K562 (cell line): ENCODE measurements at regions not wholly inside any gene's neighbourhood (a gene's known extent, or its start where the extent isn't known, plus 50 kb on each side); places are given as distances from the start of the nearest gene placed in this dataset.

Source experiments
- ATAC-seq: fragments of 200-7000 bp; cut with Tn5 transposase; 3 replicates; pipeline ENCODE4 v1.9.1; 2020; ENCODE audit warnings: moderate library complexity
- BruUV-seq: library from RNA; stranded (reverse); fragments of 400-500 nt; replicated peaks from 2 replicates; lab custom pipeline; 2021; lab: Mats Ljungman, UMichigan
- CTCF ChIA-PET: fragments of 300-600 bp; formaldehyde crosslinking; extraction: SDS; loops from one replicate; lab custom pipeline; 2021; ENCODE audit warnings: low intra/inter-chr PET ratio; lab: Yijun Ruan, JAX
- POLR2A ChIA-PET: fragments of 300-600, 350-650 bp; sonication (Branson Sonifier 250); formaldehyde crosslinking; extraction: SDS; loops from one replicate; lab custom pipeline; 2021; ENCODE audit warnings: antibody characterized with exemption, inconsistent platforms; lab: Yijun Ruan, JAX
- DNase-seq, 4 experiments: peaks; one replicate each; pipeline versions ENCODE4 v3.0.0 to v3.0.0-alpha.2; 2011 to 2018; ENCODE audit warnings: low spot score in 3 of 4, mixed read lengths in 3 of 4; ENCODE audit errors: extremely low read depth in 1 of 4
- FAIRE-seq: peaks from 2 replicates; lab custom pipeline; 2011; peaks lifted over from hg19 to GRCh38; lab: Jason Lieb, UNC
- H2AFZ ChIP-seq: 2 replicates; pipeline ENCODE4 v1.6.0; 2011; ENCODE audit warnings: low read depth, low read length, control low read depth, inconsistent platforms
- H3K27ac ChIP-seq: fragments of 200-600 bp; 3 replicates; pipeline ENCODE4 v1.8.0; 2011; ENCODE audit warnings: low read depth, mild to moderate bottlenecking, control low read depth, inconsistent platforms, low read length, moderate library complexity, mixed read lengths; ENCODE audit errors: extremely low read depth
- H3K27me3 ChIP-seq, 2 experiments: fragments of 300-600 bp in 1 of 2; 2 replicates in 1 of 2; 3 replicates in 1 of 2; pipeline versions ENCODE4 v1.6.0 to v1.8.0; 2011; ENCODE audit warnings: inconsistent platforms in 2 of 2, low read length in 2 of 2, mild to moderate bottlenecking in 1 of 2, mixed read lengths in 1 of 2, moderate library complexity in 1 of 2; ENCODE audit not compliant: control insufficient read depth in 2 of 2, insufficient read depth in 2 of 2
- H3K36me3 ChIP-seq: fragments of 300-600 bp; 3 replicates; pipeline ENCODE4 v1.8.0; 2011; ENCODE audit warnings: mild to moderate bottlenecking, low read length, inconsistent platforms; ENCODE audit not compliant: control insufficient read depth, insufficient read depth
- H3K4me1 ChIP-seq, 2 experiments: fragments of 200-600 bp in 1 of 2; replicated peaks in 1 of 2; 2 replicates in 1 of 2; 3 replicates in 1 of 2; pipeline versions ENCODE4 v1.5.1 to v1.8.0; 2011; ENCODE audit warnings: inconsistent platforms in 2 of 2, low read length in 2 of 2, mild to moderate bottlenecking in 1 of 2, mixed read lengths in 1 of 2, moderate library complexity in 1 of 2; ENCODE audit not compliant: control insufficient read depth in 2 of 2, insufficient read depth in 2 of 2
- H3K4me2 ChIP-seq: 2 replicates; pipeline ENCODE4 v1.6.1; 2011; ENCODE audit warnings: low read length, control low read depth, inconsistent platforms, mixed read lengths; ENCODE audit not compliant: insufficient read depth
- H3K4me3 ChIP-seq: fragments of 200-600 bp; sonication (generic), shearing (Covaris generic); 2 replicates; pipeline ENCODE4 v1.5.1; 2016; ENCODE audit warnings: control low read depth, inconsistent platforms
- H3K79me2 ChIP-seq: fragments of 200-600 bp; 3 replicates; pipeline ENCODE4 v1.8.0; 2011; ENCODE audit warnings: low read length, inconsistent platforms; ENCODE audit not compliant: control insufficient read depth, insufficient read depth
- H3K9ac ChIP-seq, 2 experiments: 2 replicates each; pipeline versions ENCODE4 v1.6.0 to v1.6.1; 2011; ENCODE audit warnings: low read depth in 2 of 2, low read length in 2 of 2, control low read depth in 1 of 2, inconsistent platforms in 1 of 2, mild to moderate bottlenecking in 1 of 2, mixed read lengths in 1 of 2; ENCODE audit not compliant: insufficient read depth in 1 of 2
- H3K9me1 ChIP-seq: one replicate; pipeline ENCODE4 v1.6.0; 2011; ENCODE audit warnings: inconsistent platforms, mild to moderate bottlenecking, low read length, moderate library complexity; ENCODE audit not compliant: control insufficient read depth, insufficient read depth
- H3K9me3 ChIP-seq: replicated peaks from 2 replicates; pipeline ENCODE4 v1.5.1; 2011; ENCODE audit warnings: low read depth, low read length, inconsistent platforms; ENCODE audit not compliant: control insufficient read depth, insufficient read depth
- H4K20me1 ChIP-seq: replicated peaks from 2 replicates; pipeline ENCODE4 v1.6.1; 2011; ENCODE audit warnings: low read length, inconsistent platforms, mixed read lengths; ENCODE audit not compliant: control insufficient read depth, insufficient read depth
- CC2D1A ChIP-seq: fragments of 450-650 bp; IDR thresholded peaks from 2 replicates; pipeline ENCODE4 v1.6.1; 2017; ENCODE audit warnings: mild to moderate bottlenecking
- EP300 ChIP-seq: IDR thresholded peaks from 2 replicates; pipeline ENCODE4 v1.6.1; 2012; ENCODE audit warnings: low read length, improper control_type of control experiment
- ETV1 ChIP-seq: fragments of 450-650 bp; conservative IDR thresholded peaks from 2 replicates; pipeline ENCODE4 v1.6.1; 2016; ENCODE audit warnings: missing genetic modification characterization, control low read depth, low read depth, missing compliant biosample characterization
- MYNN ChIP-seq, 2 experiments: sonication (generic); formaldehyde crosslinking in 1 of 2; IDR thresholded peaks; 2 replicates each; pipeline versions ENCODE4 v1.5.0 to v1.6.1; 2016 to 2020; ENCODE audit warnings: antibody characterized with exemption in 1 of 2, missing genetic modification reagents in 1 of 2
- NCOA2 ChIP-seq, 2 experiments: fragments of 450-650 bp; IDR thresholded peaks; 2 replicates each; pipeline ENCODE4 v1.6.1; 2018; ENCODE audit warnings: mild to moderate bottlenecking in 2 of 2, moderate library complexity in 1 of 2; ENCODE audit not compliant: partially characterized antibody in 2 of 2
- POU5F1 ChIP-seq: fragments of 150-350 bp; IDR thresholded peaks from 2 replicates; pipeline ENCODE4 v1.6.1; 2014; ENCODE audit warnings: borderline replicate concordance, low read length, low read depth, mild to moderate bottlenecking; ENCODE audit not compliant: partially characterized antibody
- RREB1 ChIP-seq: fragments of 250-450 bp; sonication (Bioruptor Pico); IDR thresholded peaks from 2 replicates; pipeline ENCODE4 v1.4.0; 2020
- SAFB2 ChIP-seq: fragments of 200-400 bp; formaldehyde crosslinking; IDR thresholded peaks from 2 replicates; pipeline ENCODE4 v1.6.1; 2018; ENCODE audit warnings: borderline replicate concordance, low read length, low read depth, moderate library complexity; ENCODE audit not compliant: severe bottlenecking
- SMAD2 ChIP-seq: fragments of 150-350 bp; IDR thresholded peaks from 2 replicates; pipeline ENCODE4 v1.6.1; 2014; ENCODE audit warnings: low read depth, mild to moderate bottlenecking, low read length
- TBL1XR1 ChIP-seq, 2 experiments: IDR thresholded peaks; 2 replicates each; pipeline ENCODE4 v1.6.1; 2012; ENCODE audit warnings: improper control_type of control experiment in 2 of 2, low read length in 2 of 2, mild to moderate bottlenecking in 1 of 2
- TCF7L2 ChIP-seq: fragments of 150-350 bp; IDR thresholded peaks from 2 replicates; pipeline ENCODE4 v1.6.1; 2016; ENCODE audit warnings: low read depth, mild to moderate bottlenecking, low read length, moderate library complexity
- ZBTB34 ChIP-seq: fragments of 250-450 bp; sonication (Bioruptor Pico); IDR thresholded peaks from 2 replicates; pipeline ENCODE4 v1.8.0; 2021; ENCODE audit warnings: mild to moderate bottlenecking, moderate library complexity
- ZNF12 ChIP-seq: sonication (generic); formaldehyde crosslinking; IDR thresholded peaks from 2 replicates; pipeline ENCODE4 v1.4.0; 2020; ENCODE audit warnings: mild to moderate bottlenecking, missing genetic modification reagents
- WGBS: fragments of 100-300 bp; shearing (Covaris generic); methylation state at CpG from one replicate; pipeline ENCODE4 v1.1.6; 2016; ENCODE audit warnings: low coverage, mixed read lengths; ENCODE audit not compliant: insufficient coverage; ENCODE audit errors: missing lambda C conversion rate; 5-methylcytosine and 5-hydroxymethylcytosine counted together
- in situ Hi-C: fragments of 300-500 bp; cut with MboI; formaldehyde crosslinking; loops from 4 replicates; pipeline ENCODE4 v1.15.0; 2018; ENCODE audit warnings: inconsistent platforms, mixed read lengths
- intact Hi-C: fragments of 100-400 bp; cut with micrococcal nuclease; formaldehyde crosslinking; loops from 2 replicates; pipeline ENCODE4 v1.14.2; 2022

DNA sequence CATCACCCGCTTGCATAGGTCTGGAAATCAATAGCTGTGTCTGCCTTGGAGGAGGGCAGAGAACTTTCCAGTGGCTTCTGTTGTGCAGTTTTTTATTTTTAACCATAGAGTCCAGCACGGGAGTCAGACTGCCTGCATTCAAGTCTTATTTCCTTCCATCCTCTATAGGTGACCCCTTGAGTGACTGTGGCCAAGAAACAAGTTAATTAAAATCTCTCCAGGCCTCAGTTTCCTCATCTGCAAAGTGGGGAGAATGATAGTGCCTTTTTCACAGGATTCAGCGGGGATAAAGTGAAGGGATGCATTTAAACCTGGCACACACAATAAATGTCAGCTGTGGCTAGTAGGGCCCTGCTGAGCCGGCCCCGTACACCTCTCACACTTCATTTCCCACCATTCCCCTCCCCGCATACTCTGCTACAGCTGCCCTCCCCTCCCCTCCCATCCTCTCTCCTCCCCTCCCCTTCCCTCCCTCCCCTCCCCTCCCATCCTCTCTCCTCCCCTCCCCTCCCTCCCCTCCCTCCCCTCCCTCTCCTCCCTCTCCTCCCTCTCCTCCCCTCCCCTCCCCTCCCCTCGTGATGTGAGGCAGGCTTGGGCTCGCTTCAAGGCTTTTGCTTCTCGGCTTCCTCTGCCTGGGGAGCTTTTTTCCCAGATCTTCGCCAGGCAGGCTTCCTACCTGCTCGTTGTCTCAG is 150.5 kb downstream of the TFAP2C start:
- H3K4me2 ChIP-seq = no peak overlapping the region
- H4K20me1 ChIP-seq = no peaks in the 10 kb centered on the region
- H3K27ac ChIP-seq = no peak overlapping the region
- BruUV-seq = no TSS peak
- in situ Hi-C loops (no loop called here), intact Hi-C loops (no loop called here)
- DNase-seq (no peak), FAIRE-seq (no peak), ATAC-seq (no peak)
- no peak overlapping the region for H2AFZ ChIP-seq
- CTCF ChIA-PET = no interaction called here
- no peaks in the 10 kb centered on the region for H3K79me2 ChIP-seq
- 0% methylated on average over 6 of the region's 11 CpGs for WGBS
- H3K9me1 ChIP-seq = no peaks in the 10 kb centered on the region
- H3K27me3 ChIP-seq = peaks cover 2 to 22% of the 10 kb centered on the region in 2 experiments; a peak in 3 of 5 replicates
- POLR2A ChIA-PET = no interaction called here
- no peaks in the 10 kb centered on the region for H3K9me3 ChIP-seq
- no peak overlapping the region for H3K4me3 ChIP-seq
- no peaks in the 10 kb centered on the region for H3K36me3 ChIP-seq
- no peaks in the 10 kb centered on the region; a peak in 1 of 5 replicates for H3K4me1 ChIP-seq
- H3K9ac ChIP-seq = no peak overlapping the region
- TF ChIP-seq RREB1 (no peak), EP300 (no peak), TBL1XR1 (IDR thresholded peaks at IDR 0.05; ENCODE audit: low read length in 2 of 2) (no peak), SAFB2 (no peak), CC2D1A (no peak), ETV1 (tag) (no peak), SMAD2 (no peak), ZNF12 (no peak), TCF7L2 (no peak), ZBTB34 (CRISPR knock-in tag) (no peak), MYNN (IDR thresholded peaks at IDR 0.05) (no peak), MYNN (CRISPR knock-in tag; IDR thresholded peaks at IDR 0.05) (no peak), NCOA2 (IDR thresholded peaks at IDR 0.05; ENCODE audit: partially characterized antibody in 2 of 2) (no peak), POU5F1 (no peak)
